GM12878 (cell line): ENCODE measurements at regions not wholly inside any gene's neighbourhood (a gene's known extent, or its start where the extent isn't known, plus 50 kb on each side); places are given as distances from the start of the nearest gene placed in this dataset.

Experiments used
- CEBPB ChIP-seq, 2 experiments: fragments of 150-350 bp in 1 of 2; IDR thresholded peaks; 2 replicates each; pipeline ENCODE4 v1.6.1; 2012 to 2014; ENCODE audit warnings: low read depth in 2 of 2, low read length in 2 of 2, borderline replicate concordance in 1 of 2, inconsistent platforms in 1 of 2
- EZH2 ChIP-seq: IDR thresholded peaks from 2 replicates; pipeline ENCODE4 v1.6.1; 2012; ENCODE audit warnings: low read depth, mild to moderate bottlenecking, control low read depth, inconsistent platforms, low read length, borderline replicate concordance; ENCODE audit not compliant: control insufficient read depth
- FOXM1 ChIP-seq: IDR thresholded peaks from 2 replicates; pipeline ENCODE4 v1.6.1; 2012; ENCODE audit warnings: low read depth, mild to moderate bottlenecking, inconsistent platforms, low read length, moderate library complexity
- IKZF1 ChIP-seq: fragments of 450-650 bp; conservative IDR thresholded peaks from 2 replicates; pipeline ENCODE4 v1.6.1; 2017; ENCODE audit warnings: antibody characterized with exemption, mild to moderate bottlenecking
- POLR2A ChIP-seq: IDR thresholded peaks from 2 replicates; pipeline ENCODE4 v1.6.1; 2011; ENCODE audit warnings: low read depth, mild to moderate bottlenecking, low read length
- TCF7 ChIP-seq: IDR thresholded peaks from 2 replicates; pipeline ENCODE4 v1.6.1; 2014; ENCODE audit warnings: antibody characterized with exemption, borderline replicate concordance
- TF ChIP-seq, protein P1 (sequence below): fragments of 450-650 bp; IDR thresholded peaks from 2 replicates; pipeline ENCODE4 v1.6.1; 2017; ENCODE audit warnings: mild to moderate bottlenecking
- TF ChIP-seq, protein P2 (sequence below): IDR thresholded peaks from 2 replicates; pipeline ENCODE4 v1.6.1; 2012; ENCODE audit warnings: low read depth, low read length, improper control_type of control experiment
- TF ChIP-seq, protein P3 (sequence below): fragments of 450-650 bp; IDR thresholded peaks from 2 replicates; pipeline ENCODE4 v1.6.1; 2017; ENCODE audit warnings: low read depth, mild to moderate bottlenecking, moderate library complexity

DNA sequence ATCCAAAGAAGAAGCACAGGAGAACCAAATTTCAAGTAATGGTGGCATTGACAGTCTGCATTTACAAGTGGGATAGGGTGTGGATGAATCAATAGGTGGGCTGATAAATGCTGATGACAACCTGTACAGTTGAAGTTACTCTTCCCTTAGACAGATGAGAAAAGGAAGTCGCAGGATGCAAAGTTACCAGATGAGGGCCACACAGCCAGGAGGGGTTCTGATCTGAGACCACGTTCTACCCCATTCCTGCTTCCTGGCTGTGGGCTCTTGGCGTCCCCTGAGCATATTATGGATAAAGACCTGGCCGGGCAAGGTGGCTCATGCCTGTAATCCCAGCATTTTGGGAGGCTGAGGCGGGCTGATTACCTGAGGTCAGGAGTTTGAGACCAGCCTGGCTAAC, 104.6 kb downstream of the EOMES start:
- no peak for TF ChIP-seq POLR2A
- TF ChIP-seq TCF7 = no peak
- TF ChIP-seq IKZF1 = no peak
- TF ChIP-seq, protein P1, sequence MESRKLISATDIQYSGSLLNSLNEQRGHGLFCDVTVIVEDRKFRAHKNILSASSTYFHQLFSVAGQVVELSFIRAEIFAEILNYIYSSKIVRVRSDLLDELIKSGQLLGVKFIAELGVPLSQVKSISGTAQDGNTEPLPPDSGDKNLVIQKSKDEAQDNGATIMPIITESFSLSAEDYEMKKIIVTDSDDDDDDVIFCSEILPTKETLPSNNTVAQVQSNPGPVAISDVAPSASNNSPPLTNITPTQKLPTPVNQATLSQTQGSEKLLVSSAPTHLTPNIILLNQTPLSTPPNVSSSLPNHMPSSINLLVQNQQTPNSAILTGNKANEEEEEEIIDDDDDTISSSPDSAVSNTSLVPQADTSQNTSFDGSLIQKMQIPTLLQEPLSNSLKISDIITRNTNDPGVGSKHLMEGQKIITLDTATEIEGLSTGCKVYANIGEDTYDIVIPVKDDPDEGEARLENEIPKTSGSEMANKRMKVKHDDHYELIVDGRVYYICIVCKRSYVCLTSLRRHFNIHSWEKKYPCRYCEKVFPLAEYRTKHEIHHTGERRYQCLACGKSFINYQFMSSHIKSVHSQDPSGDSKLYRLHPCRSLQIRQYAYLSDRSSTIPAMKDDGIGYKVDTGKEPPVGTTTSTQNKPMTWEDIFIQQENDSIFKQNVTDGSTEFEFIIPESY = no peak
- TF ChIP-seq, protein P2, sequence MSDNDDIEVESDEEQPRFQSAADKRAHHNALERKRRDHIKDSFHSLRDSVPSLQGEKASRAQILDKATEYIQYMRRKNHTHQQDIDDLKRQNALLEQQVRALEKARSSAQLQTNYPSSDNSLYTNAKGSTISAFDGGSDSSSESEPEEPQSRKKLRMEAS = no peak
- TF ChIP-seq FOXM1 = no peak
- no peak for TF ChIP-seq EZH2
- TF ChIP-seq, protein P3, sequence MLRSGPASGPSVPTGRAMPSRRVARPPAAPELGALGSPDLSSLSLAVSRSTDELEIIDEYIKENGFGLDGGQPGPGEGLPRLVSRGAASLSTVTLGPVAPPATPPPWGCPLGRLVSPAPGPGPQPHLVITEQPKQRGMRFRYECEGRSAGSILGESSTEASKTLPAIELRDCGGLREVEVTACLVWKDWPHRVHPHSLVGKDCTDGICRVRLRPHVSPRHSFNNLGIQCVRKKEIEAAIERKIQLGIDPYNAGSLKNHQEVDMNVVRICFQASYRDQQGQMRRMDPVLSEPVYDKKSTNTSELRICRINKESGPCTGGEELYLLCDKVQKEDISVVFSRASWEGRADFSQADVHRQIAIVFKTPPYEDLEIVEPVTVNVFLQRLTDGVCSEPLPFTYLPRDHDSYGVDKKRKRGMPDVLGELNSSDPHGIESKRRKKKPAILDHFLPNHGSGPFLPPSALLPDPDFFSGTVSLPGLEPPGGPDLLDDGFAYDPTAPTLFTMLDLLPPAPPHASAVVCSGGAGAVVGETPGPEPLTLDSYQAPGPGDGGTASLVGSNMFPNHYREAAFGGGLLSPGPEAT = no peak
- TF ChIP-seq CEBPB (IDR thresholded peaks at IDR 0.05; ENCODE audit: borderline replicate concordance in 1 of 2, low read depth in 2 of 2, low read length in 2 of 2) = no peak
